NCI-H510A treated with DMSO at 0.1 percent for 48 hours (cell line): ENCODE measurements at regions not wholly inside any gene's neighbourhood (a gene's known extent, or its start where the extent isn't known, plus 50 kb on each side); places are given as distances from the start of the nearest gene placed in this dataset.
"Not testable (repeated sequence)": the region's sequence is repeated elsewhere in the genome, so short reads cannot be mapped to it uniquely, and the experiment has no call there.

Experiments used
- DNase-seq: peaks from one replicate; lab custom pipeline; 2025; lab: John Stamatoyannopoulos, UW

- DNase-seq, result no peak
Measured at GRCh38 chr4:178966644-178967043, 1524.4 kb upstream of the AGA start.

- no peak for DNase-seq
Measured at GRCh38 chr4:178970433-178971140, 1528.3 kb upstream of the AGA start.

GRCh38 chr4:178976861-178977260, 1534.6 kb upstream of the AGA start:
- DNase-seq, result no peak

GRCh38 chr4:178993306-178993705, 1551.1 kb upstream of the AGA start:
- no peak for DNase-seq

- DNase-seq, result no peak
Measured at GRCh38 chr4:179001918-179002317, 1559.7 kb upstream of the AGA start.

- no peak for DNase-seq
Measured at GRCh38 chr4:179007755-179008154, 1565.5 kb upstream of the AGA start.

GRCh38 chr4:179017581-179017980, 1575.3 kb upstream of the AGA start:
- no peak for DNase-seq

GRCh38 chr4:179027569-179027968, 1585.3 kb upstream of the AGA start:
- no peak for DNase-seq

GRCh38 chr4:179028321-179028720, 1586.1 kb upstream of the AGA start:
- DNase-seq, result no peak

- no peak for DNase-seq
Measured at GRCh38 chr4:179029683-179030082, 1587.4 kb upstream of the AGA start.

- no peak for DNase-seq
Measured at GRCh38 chr4:179040259-179040658, 1598.0 kb upstream of the AGA start.

GRCh38 chr4:179048839-179049453, 1606.7 kb upstream of the AGA start:
- DNase-seq, result no peak

GRCh38 chr4:179051206-179051605, 1609.0 kb upstream of the AGA start:
- DNase-seq, result no peak

GRCh38 chr4:179059396-179059795, 1617.2 kb upstream of the AGA start:
- no peak for DNase-seq

- not testable (repeated sequence) for DNase-seq
Measured at GRCh38 chr4:179066254-179066653, 1624.0 kb upstream of the AGA start.

GRCh38 chr4:179071131-179071530, 1628.9 kb upstream of the AGA start:
- DNase-seq, result no peak

GRCh38 chr4:179076865-179077264, 1634.6 kb upstream of the AGA start:
- DNase-seq, result no peak

- no peak for DNase-seq
Measured at GRCh38 chr4:179095585-179096221, 1653.5 kb upstream of the AGA start.

GRCh38 chr4:179097741-179098140, 1655.5 kb upstream of the AGA start:
- no peak for DNase-seq

GRCh38 chr4:179110356-179110755, 1668.1 kb upstream of the AGA start:
- no peak for DNase-seq

GRCh38 chr4:179110816-179111215, 1668.6 kb upstream of the AGA start:
- no peak for DNase-seq

GRCh38 chr4:179112441-179113170, 1670.4 kb upstream of the AGA start:
- DNase-seq, result no peak

- DNase-seq, result no peak
Measured at GRCh38 chr4:179114615-179115014, 1672.4 kb upstream of the AGA start.
